K562 (cell line): ENCODE measurements at regions not wholly inside any gene's neighbourhood (a gene's known extent, or its start where the extent isn't known, plus 50 kb on each side); places are given as distances from the start of the nearest gene placed in this dataset.

Source experiments
- ATF6 ChIP-seq: sonication (generic); formaldehyde crosslinking; IDR thresholded peaks from 2 replicates; pipeline ENCODE4 v1.4.0; 2020; ENCODE audit warnings: mild to moderate bottlenecking, missing genetic modification reagents
- CBX2 ChIP-seq: fragments of 200-600 bp; sonication (generic); IDR thresholded peaks from one replicate; pipeline ENCODE4 v1.6.1; 2012; ENCODE audit warnings: mild to moderate bottlenecking, low read length, inconsistent platforms; ENCODE audit not compliant: insufficient read depth, poor library complexity, severe bottlenecking
- CC2D1A ChIP-seq: fragments of 450-650 bp; IDR thresholded peaks from 2 replicates; pipeline ENCODE4 v1.6.1; 2017; ENCODE audit warnings: mild to moderate bottlenecking
- CXXC5 ChIP-seq: fragments of 250-450 bp; sonication (Bioruptor Pico); IDR thresholded peaks from 2 replicates; pipeline ENCODE4 v1.8.0; 2022; ENCODE audit warnings: inconsistent platforms, mild to moderate bottlenecking, moderate library complexity
- EHMT2 ChIP-seq: fragments of 450-650 bp; IDR thresholded peaks from 2 replicates; pipeline ENCODE4 v1.6.1; 2018; ENCODE audit warnings: antibody characterized with exemption
- KAT2B ChIP-seq: IDR thresholded peaks from one replicate; pipeline ENCODE4 v1.6.1; 2012; ENCODE audit warnings: low read depth, mild to moderate bottlenecking, control low read depth, inconsistent platforms, low read length, moderate library complexity
- KAT7 ChIP-seq: sonication (generic); formaldehyde crosslinking; IDR thresholded peaks from 2 replicates; pipeline ENCODE4 v1.8.0; 2022; ENCODE audit warnings: missing genetic modification reagents, mild to moderate bottlenecking, borderline replicate concordance
- MNT ChIP-seq, 2 experiments: fragments of 450-650 bp; conservative IDR thresholded peaks; 2 replicates each; pipeline ENCODE4 v1.6.1; 2017; ENCODE audit warnings: mild to moderate bottlenecking in 2 of 2, moderate library complexity in 2 of 2
- NFRKB ChIP-seq: fragments of 450-650 bp; IDR thresholded peaks from 2 replicates; pipeline ENCODE4 v1.6.1; 2016; ENCODE audit warnings: low read depth
- SP2 ChIP-seq: IDR thresholded peaks from 2 replicates; pipeline ENCODE4 v1.6.1; 2011; ENCODE audit warnings: mild to moderate bottlenecking, low read depth, low read length, moderate library complexity; ENCODE audit not compliant: poor library complexity, severe bottlenecking; ENCODE audit errors: extremely low read depth
- TCF3 ChIP-seq: sonication (generic); formaldehyde crosslinking; IDR thresholded peaks from 2 replicates; pipeline ENCODE4 v1.4.0; 2020; ENCODE audit warnings: mild to moderate bottlenecking, missing genetic modification reagents
- TCFL5 ChIP-seq: fragments of 250-450 bp; sonication (Bioruptor Pico); conservative IDR thresholded peaks from 2 replicates; pipeline ENCODE4 v1.6.1; 2021; ENCODE audit warnings: mild to moderate bottlenecking, moderate library complexity, matching md5 sums
- ZNF263 ChIP-seq: sonication (generic); formaldehyde crosslinking; IDR thresholded peaks from 2 replicates; pipeline ENCODE4 v1.8.0; 2022; ENCODE audit warnings: mild to moderate bottlenecking, missing genetic modification reagents, borderline replicate concordance
- ZNF764 ChIP-seq: fragments of 250-450 bp; sonication (Bioruptor Pico); IDR thresholded peaks from 2 replicates; pipeline ENCODE4 v1.4.0; 2020; ENCODE audit warnings: low read depth, mild to moderate bottlenecking, moderate library complexity
- ZNF780A ChIP-seq: fragments of 250-450 bp; sonication (Bioruptor Pico); IDR thresholded peaks from 2 replicates; pipeline ENCODE4 v1.5.0; 2021; ENCODE audit warnings: mild to moderate bottlenecking
- TF ChIP-seq, protein P1 (sequence below): fragments of 250-450 bp; sonication (Bioruptor Pico); IDR thresholded peaks from 2 replicates; pipeline ENCODE4 v1.8.0; 2021; ENCODE audit warnings: moderate library complexity, mild to moderate bottlenecking, inconsistent platforms
- TF ChIP-seq, protein P2 (sequence below), 2 experiments: IDR thresholded peaks; 2 replicates each; pipeline ENCODE4 v1.6.1; 2012; ENCODE audit warnings: improper control_type of control experiment in 2 of 2, low read depth in 2 of 2, low read length in 2 of 2, borderline replicate concordance in 1 of 2
- TF ChIP-seq, protein P3 (sequence below): sonication (generic); formaldehyde crosslinking; IDR thresholded peaks from 2 replicates; pipeline ENCODE4 v1.8.0; 2022; ENCODE audit warnings: mild to moderate bottlenecking, missing genetic modification reagents
- TF ChIP-seq, protein P4 (sequence below): fragments of 450-650 bp; conservative IDR thresholded peaks from 2 replicates; pipeline ENCODE4 v1.6.1; 2016; ENCODE audit warnings: missing genetic modification characterization, low read depth, mild to moderate bottlenecking, control low read depth, missing compliant biosample characterization

DNA sequence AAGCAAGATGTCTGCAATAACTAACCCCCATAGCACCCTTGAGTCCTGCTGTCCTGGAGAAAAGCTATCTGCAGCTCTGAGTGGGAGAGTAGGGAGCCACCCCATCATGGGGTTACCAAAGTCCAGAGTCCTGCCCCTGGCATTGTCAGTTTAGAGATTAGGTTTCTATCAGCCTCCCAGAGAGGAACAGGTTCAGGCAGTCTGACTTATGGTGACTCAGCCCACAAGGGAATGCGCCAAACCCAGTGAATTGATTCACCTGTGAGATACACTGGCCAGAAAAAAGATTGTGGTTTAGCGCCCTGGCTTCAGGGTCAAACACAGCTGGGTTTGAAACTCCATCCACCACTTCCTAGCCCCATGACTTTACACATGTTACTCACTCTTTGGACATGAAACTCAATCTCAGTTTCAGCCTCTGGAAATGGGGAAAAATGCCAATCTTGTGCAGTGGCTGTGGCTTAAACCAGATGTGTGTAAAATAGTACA, 263.6 kb upstream of the HES1 start (continued):
- TF ChIP-seq ATF6: no peak
- TF ChIP-seq TCFL5 (CRISPR knock-in tag): no peak
- TF ChIP-seq ZNF263 (CRISPR knock-in tag): no peak; the same call in 1 of the 2 replicates
- TF ChIP-seq CBX2: no peak
- TF ChIP-seq, protein P1, sequence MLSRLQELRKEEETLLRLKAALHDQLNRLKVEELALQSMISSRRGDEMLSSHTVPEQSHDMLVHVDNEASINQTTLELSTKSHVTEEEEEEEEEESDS (CRISPR knock-in tag): no peak
- TF ChIP-seq, protein P2, sequence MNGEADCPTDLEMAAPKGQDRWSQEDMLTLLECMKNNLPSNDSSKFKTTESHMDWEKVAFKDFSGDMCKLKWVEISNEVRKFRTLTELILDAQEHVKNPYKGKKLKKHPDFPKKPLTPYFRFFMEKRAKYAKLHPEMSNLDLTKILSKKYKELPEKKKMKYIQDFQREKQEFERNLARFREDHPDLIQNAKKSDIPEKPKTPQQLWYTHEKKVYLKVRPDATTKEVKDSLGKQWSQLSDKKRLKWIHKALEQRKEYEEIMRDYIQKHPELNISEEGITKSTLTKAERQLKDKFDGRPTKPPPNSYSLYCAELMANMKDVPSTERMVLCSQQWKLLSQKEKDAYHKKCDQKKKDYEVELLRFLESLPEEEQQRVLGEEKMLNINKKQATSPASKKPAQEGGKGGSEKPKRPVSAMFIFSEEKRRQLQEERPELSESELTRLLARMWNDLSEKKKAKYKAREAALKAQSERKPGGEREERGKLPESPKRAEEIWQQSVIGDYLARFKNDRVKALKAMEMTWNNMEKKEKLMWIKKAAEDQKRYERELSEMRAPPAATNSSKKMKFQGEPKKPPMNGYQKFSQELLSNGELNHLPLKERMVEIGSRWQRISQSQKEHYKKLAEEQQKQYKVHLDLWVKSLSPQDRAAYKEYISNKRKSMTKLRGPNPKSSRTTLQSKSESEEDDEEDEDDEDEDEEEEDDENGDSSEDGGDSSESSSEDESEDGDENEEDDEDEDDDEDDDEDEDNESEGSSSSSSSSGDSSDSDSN (IDR thresholded peaks at IDR 0.05; ENCODE audit: borderline replicate concordance in 1 of 2, low read depth in 2 of 2, low read length in 2 of 2): 0 out of 4 replicates have a peak, but pooled peaks of 1 of the 2 experiments have one; percentile 15
- no peak for TF ChIP-seq ZNF764 (CRISPR knock-in tag)
- TF ChIP-seq NFRKB: no peak
- TF ChIP-seq, protein P3, sequence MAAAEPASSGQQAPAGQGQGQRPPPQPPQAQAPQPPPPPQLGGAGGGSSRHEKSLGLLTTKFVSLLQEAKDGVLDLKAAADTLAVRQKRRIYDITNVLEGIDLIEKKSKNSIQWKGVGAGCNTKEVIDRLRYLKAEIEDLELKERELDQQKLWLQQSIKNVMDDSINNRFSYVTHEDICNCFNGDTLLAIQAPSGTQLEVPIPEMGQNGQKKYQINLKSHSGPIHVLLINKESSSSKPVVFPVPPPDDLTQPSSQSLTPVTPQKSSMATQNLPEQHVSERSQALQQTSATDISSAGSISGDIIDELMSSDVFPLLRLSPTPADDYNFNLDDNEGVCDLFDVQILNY: no peak
- TF ChIP-seq CC2D1A: no peak
- no peak for TF ChIP-seq ZNF780A (CRISPR knock-in tag)
- peak; percentile 73 for TF ChIP-seq TCF3 (CRISPR knock-in tag)
- TF ChIP-seq KAT7: no peak
- no peak for TF ChIP-seq CXXC5 (CRISPR knock-in tag)
- TF ChIP-seq SP2: no peak
- no peak for TF ChIP-seq KAT2B
- no peak for TF ChIP-seq EHMT2
- peak in 1 of 2 experiments; percentile 49; a peak in 1 of 4 replicates for TF ChIP-seq MNT (conservative IDR thresholded peaks at IDR 0.05)
- TF ChIP-seq, protein P4, sequence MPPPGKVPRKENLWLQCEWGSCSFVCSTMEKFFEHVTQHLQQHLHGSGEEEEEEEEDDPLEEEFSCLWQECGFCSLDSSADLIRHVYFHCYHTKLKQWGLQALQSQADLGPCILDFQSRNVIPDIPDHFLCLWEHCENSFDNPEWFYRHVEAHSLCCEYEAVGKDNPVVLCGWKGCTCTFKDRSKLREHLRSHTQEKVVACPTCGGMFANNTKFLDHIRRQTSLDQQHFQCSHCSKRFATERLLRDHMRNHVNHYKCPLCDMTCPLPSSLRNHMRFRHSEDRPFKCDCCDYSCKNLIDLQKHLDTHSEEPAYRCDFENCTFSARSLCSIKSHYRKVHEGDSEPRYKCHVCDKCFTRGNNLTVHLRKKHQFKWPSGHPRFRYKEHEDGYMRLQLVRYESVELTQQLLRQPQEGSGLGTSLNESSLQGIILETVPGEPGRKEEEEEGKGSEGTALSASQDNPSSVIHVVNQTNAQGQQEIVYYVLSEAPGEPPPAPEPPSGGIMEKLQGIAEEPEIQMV (tag): no peak
